ENCODE measurements at regions not wholly inside any gene's neighbourhood (a gene's known extent, or its start where the extent isn't known, plus 50 kb on each side); places are given as distances from the start of the nearest gene placed in this dataset.

- BruUV-seq (replicated peaks): no TSS peak
- DNase-seq (ENCODE audit: low read depth, low spot score) (no peak), ATAC-seq (no peak)
- CTCF ChIA-PET: no interaction called here
- H3K36me3 ChIP-seq (ENCODE audit: control insufficient read depth, insufficient read depth, low read length): no peaks in the 10 kb centered on the region
- H3K27me3 ChIP-seq (ENCODE audit: control insufficient read depth, insufficient read depth, low read length): no peaks in the 10 kb centered on the region
- H3K4me3 ChIP-seq (ENCODE audit: low read depth in 2 of 2, low read length in 2 of 2): no peak overlapping the region
- H3K9me3 ChIP-seq (ENCODE audit: control insufficient read depth, insufficient read depth, low read depth, low read length): no peaks in the 10 kb centered on the region
- no peak for TF ChIP-seq TCF7L2 (IDR thresholded peaks at IDR 0.05; ENCODE audit: low read depth, low read length)
- no peak for TF ChIP-seq REST (IDR thresholded peaks at IDR 0.05; ENCODE audit: insufficient read depth in 1 of 2, low read depth in 2 of 2, low read length in 1 of 2)
- no peak for TF ChIP-seq SIN3A (IDR thresholded peaks at IDR 0.05; ENCODE audit: borderline replicate concordance, insufficient read depth, low read depth, low read length)
- TF ChIP-seq CTCF (IDR thresholded peaks at IDR 0.05): no peak
- no peak for TF ChIP-seq POLR2AphosphoS5 (IDR thresholded peaks at IDR 0.05; ENCODE audit: low read depth, low read length)
- POLR2A ChIA-PET: no interaction called here
- H3K27ac ChIP-seq (ENCODE audit: low read length): no peak overlapping the region
- intact Hi-C loops (cut with micrococcal nuclease; ENCODE audit: unreplicated experiment): no loop called here
- in situ Hi-C loops (cut with HindIII; ENCODE audit: low pct_unique_long_range_greater_than_20kb, low sequenced_read_pairs): no loop called here
- no peaks in the 10 kb centered on the region for H3K4me1 ChIP-seq (ENCODE audit: control insufficient read depth, insufficient read depth, low read length)
Observed at GRCh38 chr16:64470916-64471315, 650.9 kb downstream of the CDH11 start.

- H3K9me3 ChIP-seq (ENCODE audit: control insufficient read depth, insufficient read depth, low read depth, low read length): no peaks in the 10 kb centered on the region
- no peak for DNase-seq (ENCODE audit: low read depth, low spot score)
- H3K4me3 ChIP-seq (ENCODE audit: low read depth in 2 of 2, low read length in 2 of 2): no peak overlapping the region
- POLR2A ChIA-PET: interaction anchor here (0.6 kb wide), 1 partner anchor 181 kb away, joined by 3 read pairs; no protein-coding TSS in a partner anchor
- in situ Hi-C loops (cut with HindIII; ENCODE audit: low pct_unique_long_range_greater_than_20kb, low sequenced_read_pairs) (no loop called here), intact Hi-C loops (cut with micrococcal nuclease; ENCODE audit: unreplicated experiment) (no loop called here)
- H3K4me1 ChIP-seq (ENCODE audit: control insufficient read depth, insufficient read depth, low read length): no peaks in the 10 kb centered on the region
- no peak for ATAC-seq
- CTCF ChIA-PET: no interaction called here
- no TSS peak for BruUV-seq (replicated peaks)
- no peak for TF ChIP-seq POLR2AphosphoS5 (IDR thresholded peaks at IDR 0.05; ENCODE audit: low read depth, low read length)
- no peak for TF ChIP-seq SIN3A (IDR thresholded peaks at IDR 0.05; ENCODE audit: borderline replicate concordance, insufficient read depth, low read depth, low read length)
- no peak for TF ChIP-seq TCF7L2 (IDR thresholded peaks at IDR 0.05; ENCODE audit: low read depth, low read length)
- no peak for TF ChIP-seq REST (IDR thresholded peaks at IDR 0.05; ENCODE audit: insufficient read depth in 1 of 2, low read depth in 2 of 2, low read length in 1 of 2)
- TF ChIP-seq CTCF (IDR thresholded peaks at IDR 0.05): no peak
- no peaks in the 10 kb centered on the region for H3K27me3 ChIP-seq (ENCODE audit: control insufficient read depth, insufficient read depth, low read length)
- H3K27ac ChIP-seq (ENCODE audit: low read length): no peak overlapping the region
- H3K36me3 ChIP-seq (ENCODE audit: control insufficient read depth, insufficient read depth, low read length): no peaks in the 10 kb centered on the region
Observed at GRCh38 chr16:64469906-64470702, 651.8 kb downstream of the CDH11 start.
